ENCODE measurements at regions not wholly inside any gene's neighbourhood (a gene's known extent, or its start where the extent isn't known, plus 50 kb on each side); places are given as distances from the start of the nearest gene placed in this dataset.

GRCh38 chr10:61317706-61318105, 135.5 kb downstream of the TMEM26 start:
- no peak for DNase-seq

- no peak for DNase-seq
Observed at GRCh38 chr10:61316676-61317265, 136.4 kb downstream of the TMEM26 start.

GRCh38 chr10:61314273-61314672, 138.9 kb downstream of the TMEM26 start:
- no peak for DNase-seq

- no peak for DNase-seq
Observed at GRCh38 chr10:61313460-61313859, 139.7 kb downstream of the TMEM26 start.

GRCh38 chr10:61304746-61305145, 148.4 kb downstream of the TMEM26 start:
- DNase-seq: no peak

- DNase-seq: no peak
Observed at GRCh38 chr10:61302124-61302523, 151.1 kb downstream of the TMEM26 start.

GRCh38 chr10:61301575-61301974, 151.6 kb downstream of the TMEM26 start:
- no peak for DNase-seq

GRCh38 chr10:61299841-61300240, 153.3 kb downstream of the TMEM26 start:
- DNase-seq: no peak

- no peak for DNase-seq
Observed at GRCh38 chr10:61299156-61299555, 154.0 kb downstream of the TMEM26 start.

- DNase-seq: no peak
Observed at GRCh38 chr10:61298194-61298593, 155.0 kb downstream of the TMEM26 start.

- no peak for DNase-seq
Observed at GRCh38 chr10:61296161-61296560, 157.0 kb downstream of the TMEM26 start.

GRCh38 chr10:61294131-61294530, 159.1 kb downstream of the TMEM26 start:
- no peak for DNase-seq

GRCh38 chr10:61289813-61290212, 163.4 kb downstream of the TMEM26 start:
- DNase-seq: no peak

GRCh38 chr10:61286686-61287085, 166.5 kb downstream of the TMEM26 start:
- no peak for DNase-seq

GRCh38 chr10:61285749-61286148, 167.4 kb downstream of the TMEM26 start:
- DNase-seq: no peak

- no peak for DNase-seq
Observed at GRCh38 chr10:61284222-61284890, 168.8 kb downstream of the TMEM26 start.

- no peak for DNase-seq
Observed at GRCh38 chr10:61283481-61284221, 169.5 kb downstream of the TMEM26 start.

GRCh38 chr10:61283066-61283465, 170.1 kb downstream of the TMEM26 start:
- no peak for DNase-seq

- no peak for DNase-seq
Observed at GRCh38 chr10:61280303-61280702, 172.9 kb downstream of the TMEM26 start.

- no peak for DNase-seq
Observed at GRCh38 chr10:61279400-61279799, 173.8 kb downstream of the TMEM26 start.

- DNase-seq: no peak
Observed at GRCh38 chr10:61278556-61278955, 174.6 kb downstream of the TMEM26 start.

- no peak for DNase-seq
Observed at GRCh38 chr10:61272781-61273180, 180.4 kb downstream of the TMEM26 start.

- no peak for DNase-seq
Observed at GRCh38 chr10:61271127-61271780, 181.9 kb downstream of the TMEM26 start.

- DNase-seq: no peak
Observed at GRCh38 chr10:61263518-61263917, 189.7 kb downstream of the TMEM26 start.
